CD4-positive, alpha-beta T cell treated with Interleukin-6 for 4 hours (primary cell): ENCODE measurements at regions not wholly inside any gene's neighbourhood (a gene's known extent, or its start where the extent isn't known, plus 50 kb on each side); places are given as distances from the start of the nearest gene placed in this dataset.
"Not testable (repeated sequence)": the region's sequence is repeated elsewhere in the genome, so short reads cannot be mapped to it uniquely, and the experiment has no call there.

Experiments used
- DNase-seq: peaks from one replicate; pipeline ENCODE4 v3.0.0-alpha.2; 2020; ENCODE audit warnings: mixed read lengths

DNA sequence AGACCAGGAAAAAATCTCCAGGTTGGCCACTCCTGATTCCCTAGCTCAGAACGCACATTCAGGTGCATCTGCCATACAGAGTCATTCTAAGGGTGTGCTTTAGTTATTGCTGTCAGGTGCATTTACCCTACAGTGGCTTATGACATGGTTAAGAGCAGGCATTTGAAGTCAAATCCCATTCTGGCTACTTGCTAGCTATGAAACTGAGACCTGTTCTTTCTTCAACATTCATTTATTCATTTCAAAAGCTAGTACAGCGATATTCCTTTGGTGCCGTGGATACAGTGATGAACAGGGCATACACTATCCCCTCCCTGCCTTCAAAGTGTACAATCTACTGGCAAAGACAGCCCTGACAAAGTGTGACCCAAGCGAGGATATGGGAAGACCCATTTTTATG, 508.3 kb downstream of the NPIPA7 start:
- no peak for DNase-seq

DNA sequence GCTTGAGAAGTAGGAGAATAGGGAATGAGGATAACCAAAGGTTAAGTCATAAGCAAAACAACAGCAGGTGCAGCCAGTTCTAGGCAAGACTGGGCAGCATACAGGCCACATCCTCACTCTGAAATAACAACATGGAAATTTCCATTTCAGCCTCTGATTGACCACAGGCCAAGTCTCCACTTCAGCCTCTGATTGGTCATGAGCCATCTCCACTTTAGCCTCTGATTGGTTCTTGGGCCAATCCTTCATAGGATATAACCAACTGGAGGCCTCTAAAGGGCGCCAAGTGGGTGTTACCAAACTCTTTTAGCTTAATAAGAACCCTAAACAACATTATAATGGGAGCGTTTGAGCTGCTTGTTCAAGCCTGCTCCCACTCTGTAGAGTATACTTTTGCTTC, 512.0 kb downstream of the NPIPA7 start:
- DNase-seq = no peak

DNA sequence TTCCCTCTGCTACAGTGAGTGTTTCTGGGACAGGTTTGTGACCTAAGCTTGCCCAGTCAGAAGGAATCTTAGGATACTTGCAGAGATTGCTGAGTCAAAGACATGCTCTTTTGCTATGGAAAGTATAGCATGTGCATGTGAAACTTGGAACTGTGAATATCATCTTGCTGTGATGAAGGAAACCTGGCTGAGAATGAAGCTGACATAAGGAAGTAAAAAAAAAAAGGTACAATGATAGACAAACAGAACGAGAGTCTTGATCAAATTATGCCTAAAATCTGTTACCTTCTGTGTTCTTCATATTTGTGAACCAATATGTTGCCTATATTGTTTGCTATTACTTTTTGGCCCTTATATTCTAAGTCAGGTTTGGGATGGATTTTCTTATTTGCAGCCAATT, 525.7 kb downstream of the NPIPA7 start:
- DNase-seq = no peak

DNA sequence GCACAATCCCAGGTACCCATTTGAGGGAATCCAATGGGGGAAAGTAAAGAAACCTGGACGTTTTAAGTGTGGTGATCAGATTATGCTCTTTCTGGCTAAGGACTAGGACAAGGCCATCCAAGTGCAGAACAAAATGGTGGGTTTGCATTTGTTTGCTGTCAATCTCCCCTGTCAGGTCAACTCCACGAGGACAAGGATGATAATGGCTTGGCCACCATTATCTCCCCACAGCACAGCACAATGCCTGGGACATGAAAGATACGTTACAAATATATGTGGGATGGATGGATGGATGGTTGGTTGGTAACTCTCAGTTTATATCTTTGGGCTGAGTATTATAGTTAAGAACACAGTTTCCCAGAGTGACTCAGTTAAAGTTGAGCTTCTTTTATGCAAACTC, 526.9 kb downstream of the NPIPA7 start:
- DNase-seq = no peak

DNA sequence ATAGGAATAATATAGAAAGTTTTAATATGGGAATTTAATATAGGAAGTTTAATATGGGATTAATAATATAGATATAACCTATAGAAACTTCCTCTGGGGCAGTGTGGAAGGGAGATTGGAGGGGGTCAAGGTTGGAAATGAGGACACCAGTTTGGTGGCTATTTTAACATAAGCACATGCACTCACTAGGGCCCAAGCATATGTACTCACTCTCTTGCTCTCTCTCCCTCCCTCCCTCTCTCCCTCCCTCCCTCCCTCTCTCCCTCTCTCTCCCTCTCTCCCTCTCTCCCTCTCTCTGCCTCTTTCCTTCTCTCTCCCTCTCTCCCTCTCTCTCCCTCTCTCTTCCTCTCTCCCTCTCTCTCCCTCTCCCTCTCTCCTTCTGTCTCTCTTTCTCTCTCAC, 528.1 kb downstream of the NPIPA7 start:
- no peak for DNase-seq

DNA sequence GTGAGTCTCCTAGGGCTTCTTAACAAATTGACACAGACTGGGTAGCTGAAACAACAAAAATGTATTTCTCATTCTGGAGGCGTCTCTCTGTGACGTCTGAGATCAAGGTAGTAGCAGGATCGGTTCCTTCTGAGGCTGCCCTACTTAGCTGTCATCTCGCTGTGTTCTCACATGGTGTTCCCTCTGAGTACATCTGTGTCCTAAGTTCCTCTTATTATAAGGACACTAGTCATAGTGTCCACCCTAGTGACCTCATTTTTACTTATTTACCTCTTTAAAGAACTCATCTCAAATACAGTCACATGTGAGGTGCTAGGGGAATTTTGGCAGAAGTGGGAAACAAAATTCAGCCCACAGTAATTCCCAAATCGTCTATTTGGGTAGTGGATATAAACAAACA, 529.1 kb downstream of the NPIPA7 start:
- no peak for DNase-seq

DNA sequence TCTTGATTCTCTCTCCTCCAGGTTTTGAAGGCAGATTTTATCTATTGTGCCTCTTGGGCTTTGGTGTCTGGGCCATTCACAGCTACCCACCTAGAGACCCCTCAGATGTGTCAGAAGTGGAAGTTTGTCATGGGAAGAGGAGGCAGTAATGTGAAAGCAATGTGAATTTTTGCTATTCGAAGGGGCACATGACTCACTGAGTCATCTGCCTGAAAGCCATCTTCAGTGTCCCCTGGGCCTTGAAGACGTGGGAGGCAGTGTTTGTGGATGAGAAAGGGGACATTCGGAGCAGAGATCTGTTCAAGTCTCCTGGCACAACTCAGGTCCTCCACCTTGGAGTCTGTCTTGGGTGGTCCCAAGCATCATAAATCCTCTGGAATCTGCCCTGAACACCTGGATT, 530.2 kb downstream of the NPIPA7 start:
- no peak for DNase-seq

DNA sequence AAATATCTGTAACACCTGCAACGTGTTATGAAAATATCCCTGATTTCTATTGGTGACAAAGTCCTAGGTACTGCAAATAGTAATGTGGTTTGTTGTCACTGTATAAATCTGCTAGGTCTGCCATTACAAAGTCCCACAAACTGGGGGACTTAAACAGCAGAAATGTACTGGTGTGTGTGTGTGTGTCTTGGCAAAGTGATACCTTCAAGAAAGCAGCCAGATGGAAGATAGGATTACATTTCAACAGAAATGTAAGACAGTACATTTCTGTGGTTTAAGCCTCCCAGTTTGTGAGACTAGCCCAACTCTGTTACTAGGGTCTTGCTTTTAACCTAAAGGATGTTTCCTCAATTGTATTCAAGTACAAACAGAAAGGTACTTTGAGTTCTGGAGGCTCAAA, 531.7 kb downstream of the NPIPA7 start:
- DNase-seq = no peak

DNA sequence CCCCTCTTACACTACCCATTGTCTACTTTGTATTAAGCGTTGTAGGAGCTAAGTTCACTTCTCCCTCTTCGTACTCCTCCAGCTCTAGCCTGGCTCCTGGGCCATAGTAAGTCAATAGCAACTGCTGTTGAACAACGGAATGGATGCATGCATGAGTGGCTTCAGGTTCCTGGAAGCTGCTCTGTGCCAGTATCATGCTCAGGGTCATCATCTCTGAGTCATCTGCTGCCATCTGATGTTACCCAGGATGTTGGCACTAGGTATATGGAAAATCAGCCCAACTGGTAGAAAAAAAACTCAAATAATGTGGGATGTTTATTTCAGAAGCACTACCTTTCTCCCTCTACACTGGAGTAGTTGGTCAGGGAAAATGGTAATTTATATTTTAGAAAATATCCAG, 536.8 kb downstream of the NPIPA7 start:
- DNase-seq = no peak

DNA sequence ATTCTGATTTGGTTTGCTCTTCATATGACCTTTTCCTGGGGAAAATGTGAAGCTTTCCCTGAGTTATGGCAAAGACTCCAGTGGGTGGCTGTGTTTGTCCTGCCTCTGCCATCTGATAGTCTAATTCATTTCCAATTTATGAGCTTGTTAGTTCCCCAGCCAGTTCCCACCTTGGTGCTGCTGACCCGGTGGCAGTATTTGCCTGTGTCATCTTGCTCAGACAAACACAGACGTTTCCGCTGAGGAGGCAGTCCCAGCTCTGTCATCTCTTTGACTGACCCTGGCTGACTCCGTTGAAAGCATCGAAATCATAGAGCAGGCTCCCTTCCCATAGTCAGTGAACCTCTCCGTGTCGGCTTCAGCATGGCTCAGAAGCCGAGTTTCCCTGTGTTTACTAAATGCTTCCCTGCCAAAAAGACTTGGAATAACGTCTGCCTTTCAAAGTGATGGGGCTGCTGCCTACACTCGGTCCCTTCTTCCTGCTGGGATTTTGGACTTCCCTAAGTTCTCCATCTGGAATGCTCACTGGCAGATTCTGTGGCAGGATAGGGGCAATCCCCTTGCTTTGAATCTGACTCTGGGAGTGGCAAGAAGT, 538.3 kb downstream of the NPIPA7 start:
- DNase-seq = no peak

DNA sequence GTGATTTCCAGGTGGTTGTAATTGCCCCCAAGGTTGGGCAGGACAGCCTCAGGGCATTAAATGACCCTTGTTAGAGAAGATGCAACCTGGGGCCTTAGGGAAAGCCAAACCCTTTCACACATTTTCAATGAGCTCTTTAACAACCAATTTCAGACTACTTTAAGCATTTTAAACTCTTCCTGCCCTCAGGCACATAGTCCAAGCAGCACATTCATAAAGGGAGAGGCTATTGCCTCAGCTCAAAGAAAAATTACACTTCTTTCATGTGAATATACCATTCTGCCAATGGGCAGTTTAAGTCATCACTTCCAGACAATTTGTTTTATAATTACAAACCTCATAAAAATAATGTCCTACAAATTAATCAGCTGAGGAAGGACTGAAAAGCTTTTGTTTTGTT, 544.5 kb downstream of the NPIPA7 start:
- DNase-seq = no peak

DNA sequence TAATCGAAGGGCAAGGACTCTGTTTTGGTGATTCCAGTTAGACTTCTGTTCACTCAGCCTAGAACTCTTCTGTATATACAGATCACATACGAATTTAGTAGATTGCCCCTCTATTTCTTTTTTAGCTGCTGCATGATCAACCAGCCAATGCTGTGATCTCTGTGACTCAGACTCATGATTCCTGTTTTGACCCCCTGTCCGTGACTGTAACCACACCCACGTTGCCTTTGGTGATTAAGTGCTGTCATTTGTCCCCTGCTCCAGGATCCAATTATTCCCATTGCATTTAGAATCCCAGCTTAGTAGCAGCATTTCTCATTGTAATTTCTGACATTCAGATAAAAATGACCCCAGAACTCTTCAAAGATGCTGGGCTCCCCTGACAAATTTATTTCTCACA, 545.7 kb downstream of the NPIPA7 start:
- no peak for DNase-seq

DNA sequence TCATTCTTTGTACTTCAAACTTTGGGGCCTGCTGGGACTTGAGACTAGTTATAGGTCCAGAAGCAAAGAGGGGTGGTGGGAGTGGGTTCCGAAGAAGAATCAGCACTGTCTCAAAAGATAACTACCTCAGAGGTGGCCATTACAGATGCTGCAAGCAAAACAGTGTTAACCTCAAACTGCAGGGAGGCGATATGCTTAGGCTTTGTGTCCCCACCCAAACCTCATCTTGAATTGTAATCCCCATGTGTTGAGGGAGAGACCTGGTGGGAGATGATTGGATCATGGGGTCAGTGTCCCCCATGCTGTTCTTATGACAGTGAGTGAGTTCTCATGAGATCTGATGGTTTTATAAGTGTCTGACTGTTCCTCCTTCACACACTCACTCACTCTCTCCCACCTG, 545.3 kb downstream of the XYLT1 start:
- no peak for DNase-seq

DNA sequence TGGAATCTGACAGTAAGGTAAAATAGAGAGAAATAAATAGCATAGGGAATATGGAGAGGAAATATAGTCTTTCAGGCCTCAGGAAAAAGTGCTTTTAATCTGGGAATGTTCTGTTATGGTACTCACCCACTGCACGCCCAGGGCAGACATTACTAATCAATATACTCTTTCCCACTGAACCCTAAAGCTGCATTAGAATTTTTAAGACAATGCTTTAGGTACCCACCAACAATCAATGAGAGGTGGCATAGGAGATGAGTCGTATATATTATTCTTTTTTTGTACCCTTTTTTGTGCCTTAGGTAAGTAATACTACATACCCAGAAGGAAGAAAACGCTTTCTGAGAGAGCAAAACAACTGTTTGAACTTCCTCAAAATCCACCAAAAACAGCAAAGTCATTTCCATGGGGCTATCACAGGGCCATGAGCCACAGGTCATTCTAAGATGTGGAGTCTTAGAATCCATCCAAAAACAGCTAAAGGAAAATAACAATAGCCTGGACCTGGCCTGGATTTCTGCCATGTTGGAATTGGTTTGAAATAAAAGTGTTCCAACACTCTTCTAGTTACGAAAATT, 542.1 kb downstream of the XYLT1 start:
- DNase-seq = no peak

DNA sequence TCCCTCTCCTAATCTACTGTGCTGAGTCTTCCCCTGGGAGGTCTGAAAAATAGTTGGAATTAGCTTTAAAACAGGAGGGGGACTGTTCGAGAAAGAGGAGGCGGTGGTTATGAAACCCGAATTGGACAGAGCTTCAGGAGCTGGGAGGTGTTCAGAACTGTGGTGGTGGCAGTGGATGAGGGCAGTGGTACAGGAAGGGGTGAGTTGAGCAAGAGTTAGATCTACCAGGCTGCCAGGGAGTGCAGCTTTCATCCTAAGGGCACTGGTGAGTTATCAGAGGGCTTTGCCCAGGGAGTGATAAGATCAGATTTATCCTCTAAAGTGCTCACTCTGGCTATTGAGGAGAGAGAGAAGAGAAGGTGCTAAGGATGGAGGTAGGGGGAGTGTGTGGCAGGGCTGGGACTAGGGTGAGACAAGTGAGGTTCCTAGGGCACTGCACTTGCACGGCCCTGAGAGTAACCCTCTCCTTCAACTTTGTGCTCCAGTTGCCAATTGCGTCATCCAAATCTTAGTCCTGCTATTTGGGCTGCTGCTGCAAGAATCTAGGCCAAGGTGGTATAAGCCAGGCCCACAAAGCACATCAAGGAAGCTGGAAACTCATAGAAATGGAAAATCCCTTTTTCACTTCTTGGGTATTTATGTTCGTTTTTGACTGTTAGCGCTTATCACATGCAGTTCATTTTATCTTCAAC, 540.3 kb downstream of the XYLT1 start:
- DNase-seq = no peak

DNA sequence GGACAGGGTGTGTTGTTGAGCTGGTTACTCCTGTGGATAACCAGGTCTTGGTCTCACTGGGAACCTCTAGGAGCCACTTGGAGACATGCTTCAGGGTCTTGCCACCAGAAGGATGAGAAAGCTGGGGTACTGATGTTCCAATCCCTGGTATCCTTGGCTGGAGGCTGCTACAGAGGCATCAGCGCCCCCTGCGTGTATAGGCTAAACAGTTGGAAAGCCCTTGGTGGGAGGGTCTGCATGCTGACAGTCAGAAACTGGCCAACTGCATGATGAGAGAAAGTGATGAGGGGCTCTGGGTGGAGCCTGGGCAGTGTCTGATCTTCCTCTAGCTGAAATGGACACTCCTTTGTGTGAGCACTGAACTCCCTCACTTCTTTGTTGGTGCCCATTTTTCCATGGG, 536.9 kb downstream of the XYLT1 start:
- no peak for DNase-seq

DNA sequence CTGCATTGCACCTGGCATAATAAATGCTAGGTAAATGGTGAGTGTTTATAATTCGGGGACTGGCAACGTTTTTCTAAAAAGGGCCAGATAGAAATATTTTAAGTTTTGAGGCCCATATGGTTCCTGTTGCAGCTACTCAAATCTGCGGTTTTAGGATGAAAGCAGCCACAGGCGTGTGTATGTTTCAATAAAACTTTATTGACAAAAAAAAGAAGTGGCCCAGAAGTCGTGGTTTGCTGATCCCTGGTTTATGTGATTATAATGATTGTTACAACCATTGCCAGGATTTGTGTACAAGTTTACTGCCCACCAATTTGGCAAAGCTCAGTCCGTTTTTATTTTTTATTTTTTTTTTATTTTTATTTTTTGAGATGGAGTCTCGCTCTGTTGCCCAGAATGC, 536.1 kb downstream of the XYLT1 start:
- no peak for DNase-seq

DNA sequence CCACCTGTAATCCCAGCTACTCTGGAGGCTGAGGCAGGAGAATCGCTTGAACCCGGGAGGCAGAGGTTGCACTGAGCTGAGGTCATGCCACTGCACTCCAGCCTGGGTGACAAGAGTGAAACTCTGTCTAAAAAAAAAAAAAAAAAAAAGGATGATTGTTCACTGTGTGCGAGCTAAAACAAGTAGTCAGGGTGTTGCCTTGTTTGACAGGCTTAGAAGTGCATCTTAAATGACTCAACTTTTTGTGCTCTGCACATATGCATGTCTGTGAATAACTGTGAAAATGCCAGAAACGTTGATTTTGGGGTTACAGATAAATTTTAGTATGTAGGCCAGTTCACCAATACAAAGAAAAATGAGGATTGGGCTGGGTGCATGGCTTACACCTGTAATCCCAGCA, 534.9 kb downstream of the XYLT1 start:
- DNase-seq = not testable (repeated sequence)

DNA sequence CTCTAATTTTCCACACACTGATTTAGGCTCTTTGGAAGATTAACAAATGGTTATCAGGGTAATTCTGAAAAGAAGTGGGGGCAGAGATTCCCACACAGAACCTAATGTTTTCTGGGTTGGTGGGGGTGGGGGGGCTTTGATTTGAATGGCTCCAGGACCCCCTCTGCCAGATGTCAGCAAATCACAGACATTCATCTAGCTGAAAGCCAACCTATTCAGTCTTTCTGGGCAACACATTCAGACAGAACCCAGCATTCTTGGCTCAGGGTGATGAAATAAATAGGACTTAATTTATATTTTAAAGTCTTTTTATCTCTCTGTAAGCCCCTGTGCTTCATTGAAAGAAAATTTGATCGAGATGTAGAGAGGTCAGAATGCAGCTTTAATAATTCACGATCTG, 533.2 kb downstream of the XYLT1 start:
- DNase-seq = no peak

DNA sequence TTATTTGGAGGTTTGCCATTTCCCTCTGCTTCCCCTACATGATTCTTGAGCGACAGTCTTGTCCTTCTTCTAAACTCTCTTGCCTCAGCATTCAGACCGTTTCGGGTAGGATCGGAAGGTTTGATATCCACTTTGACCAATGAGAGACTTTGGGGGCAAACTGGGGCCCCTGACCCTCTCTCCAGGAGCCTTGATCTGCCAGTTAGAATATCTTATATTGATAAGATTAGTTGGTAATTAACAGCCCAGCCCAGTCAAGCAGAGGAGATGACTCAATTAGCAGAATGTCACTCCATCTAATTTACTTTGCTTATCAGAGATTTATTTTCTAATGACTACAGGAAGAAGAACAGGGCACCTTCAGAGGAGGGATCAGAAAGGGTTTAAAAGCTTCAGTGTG, 532.8 kb downstream of the XYLT1 start:
- no peak for DNase-seq

DNA sequence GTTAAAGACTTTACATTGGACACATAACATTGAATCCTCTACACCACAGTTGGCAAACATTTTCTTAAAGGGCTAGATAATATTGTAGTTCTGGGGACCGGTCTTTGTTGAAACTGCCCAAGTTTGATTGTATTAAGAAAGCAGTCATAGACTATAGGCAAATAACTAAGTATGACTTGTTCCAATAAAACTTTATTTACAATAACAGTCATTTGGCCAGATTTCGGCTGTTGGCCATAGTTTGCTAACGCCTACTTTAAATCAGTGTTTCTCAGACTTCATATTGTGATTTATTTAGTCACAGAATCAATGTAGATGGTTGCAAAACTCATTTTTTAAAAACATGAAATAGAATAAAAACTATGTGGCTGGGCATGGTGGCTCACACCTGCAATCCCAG, 531.8 kb downstream of the XYLT1 start:
- DNase-seq = no peak

DNA sequence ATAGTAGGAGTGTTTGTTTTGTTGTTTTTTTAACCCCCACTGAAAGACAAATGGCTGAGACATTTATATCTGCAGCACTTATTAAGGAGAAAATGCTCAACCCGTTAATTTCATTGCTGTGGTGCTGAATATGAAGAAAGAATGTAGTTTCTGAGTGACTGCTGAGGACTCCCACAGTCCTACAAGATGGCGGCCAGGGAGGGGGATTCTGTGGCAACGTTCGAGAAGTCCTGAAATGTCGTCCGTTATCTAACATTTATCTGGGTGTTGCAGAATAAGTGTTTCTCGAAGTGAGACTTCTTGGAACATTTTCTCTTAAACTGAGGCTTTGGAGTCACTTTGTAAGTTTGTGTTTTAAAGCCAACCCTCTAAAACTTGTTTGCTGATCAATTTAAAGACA, 530.4 kb downstream of the XYLT1 start:
- no peak for DNase-seq

DNA sequence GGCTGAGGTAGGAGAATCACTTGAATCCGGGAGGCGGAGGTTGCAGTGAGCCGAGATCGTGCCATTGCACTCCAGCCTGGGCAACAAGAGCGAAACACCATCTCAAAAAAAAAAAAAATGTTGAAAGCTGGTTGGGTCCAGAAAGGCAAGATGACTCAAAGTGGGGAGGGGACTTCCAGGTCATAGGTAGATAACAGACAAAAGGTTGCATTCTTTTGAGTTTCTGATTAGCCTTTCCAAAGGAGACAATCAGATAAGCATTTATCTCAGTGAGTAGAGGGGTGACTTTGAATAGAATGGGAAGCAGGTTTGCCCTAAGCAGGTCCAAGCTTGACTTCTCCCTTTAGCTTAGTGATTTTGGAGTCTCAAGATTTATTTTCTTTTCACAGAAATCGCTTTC, 527.9 kb downstream of the XYLT1 start:
- not testable (repeated sequence) for DNase-seq

DNA sequence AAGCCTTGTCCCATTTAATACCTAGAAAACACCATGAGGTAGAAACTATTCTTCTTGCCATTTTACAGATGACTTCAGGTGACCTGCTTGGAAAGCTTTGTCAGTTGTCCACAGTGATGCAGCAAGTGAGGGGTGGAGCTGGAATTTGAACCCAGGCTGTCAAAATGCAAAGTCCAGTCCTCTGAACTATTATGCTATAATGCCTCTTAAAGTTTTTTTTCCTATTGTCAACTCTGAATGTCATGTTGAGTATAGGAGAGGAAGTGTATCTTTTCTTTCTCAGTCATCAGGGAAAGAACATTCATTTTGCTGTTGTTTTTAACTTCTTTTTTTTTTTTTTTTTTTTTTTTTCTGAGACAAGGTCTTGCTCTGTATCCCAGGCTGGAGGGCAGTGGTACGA, 525.6 kb downstream of the XYLT1 start:
- DNase-seq = no peak

DNA sequence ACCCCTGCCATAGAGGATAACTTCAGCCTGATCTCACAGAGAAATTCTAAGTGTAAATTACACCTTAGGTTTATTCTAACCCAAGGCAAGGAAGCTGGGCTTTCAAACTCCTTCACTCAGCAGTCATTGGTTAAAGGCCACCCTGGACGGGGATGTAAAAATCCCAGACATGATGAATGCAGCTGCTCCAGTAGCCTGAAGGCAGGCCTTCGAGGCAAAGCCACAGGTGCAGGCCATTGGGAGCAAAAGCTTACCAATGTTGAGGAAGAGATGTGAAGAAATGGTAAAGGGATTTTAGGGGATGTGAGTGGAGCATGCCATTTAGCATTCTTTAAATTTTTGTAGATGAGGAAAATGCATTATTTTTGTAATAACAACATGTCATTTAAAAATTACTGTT, 514.4 kb downstream of the XYLT1 start:
- DNase-seq = no peak
